ENCODE measurements at regions not wholly inside any gene's neighbourhood (a gene's known extent, or its start where the extent isn't known, plus 50 kb on each side); places are given as distances from the start of the nearest gene placed in this dataset.

- DNase-seq (ENCODE audit: low read depth in 4 of 4, low spot score in 1 of 4), result no peak
Observed at GRCh38 chr1:4044967-4045366, 144.9 kb upstream of the C1orf174 start.

GRCh38 chr1:4045397-4046010 lies 145.4 kb upstream of the C1orf174 start:
- DNase-seq (ENCODE audit: low read depth in 4 of 4, low spot score in 1 of 4), result no peak

GRCh38 chr1:4046836-4047461 lies 146.9 kb upstream of the C1orf174 start:
- no peak for DNase-seq (ENCODE audit: low read depth in 4 of 4, low spot score in 1 of 4)

GRCh38 chr1:4047666-4048065 lies 147.6 kb upstream of the C1orf174 start:
- DNase-seq (ENCODE audit: low read depth in 4 of 4, low spot score in 1 of 4), result no peak

- DNase-seq (ENCODE audit: low read depth in 4 of 4, low spot score in 1 of 4), result no peak
Observed at GRCh38 chr1:4048076-4048475, 148.0 kb upstream of the C1orf174 start.

GRCh38 chr1:4048921-4049320 lies 148.8 kb upstream of the C1orf174 start:
- no peak for DNase-seq (ENCODE audit: low read depth in 4 of 4, low spot score in 1 of 4)

- no peak for DNase-seq (ENCODE audit: low read depth in 4 of 4, low spot score in 1 of 4)
Observed at GRCh38 chr1:4050998-4051397, 150.9 kb upstream of the C1orf174 start.

GRCh38 chr1:4052657-4053056 lies 152.6 kb upstream of the C1orf174 start:
- DNase-seq (ENCODE audit: low read depth in 4 of 4, low spot score in 1 of 4), result no peak

- no peak for DNase-seq (ENCODE audit: low read depth in 4 of 4, low spot score in 1 of 4)
Observed at GRCh38 chr1:4053160-4053748, 153.2 kb upstream of the C1orf174 start.

GRCh38 chr1:4053774-4054173 lies 153.7 kb upstream of the C1orf174 start:
- DNase-seq (ENCODE audit: low read depth in 4 of 4, low spot score in 1 of 4), result no peak

GRCh38 chr1:4055294-4055967 lies 155.4 kb upstream of the C1orf174 start:
- DNase-seq (ENCODE audit: low read depth in 4 of 4, low spot score in 1 of 4), result no peak

GRCh38 chr1:4056422-4056821 lies 156.3 kb upstream of the C1orf174 start:
- no peak for DNase-seq (ENCODE audit: low read depth in 4 of 4, low spot score in 1 of 4)

- DNase-seq (ENCODE audit: low read depth in 4 of 4, low spot score in 1 of 4), result no peak
Observed at GRCh38 chr1:4056989-4057388, 156.9 kb upstream of the C1orf174 start.

GRCh38 chr1:4057603-4058002 lies 157.5 kb upstream of the C1orf174 start:
- no peak for DNase-seq (ENCODE audit: low read depth in 4 of 4, low spot score in 1 of 4)

- DNase-seq (ENCODE audit: low read depth in 4 of 4, low spot score in 1 of 4), result no peak
Observed at GRCh38 chr1:4058122-4058521, 158.1 kb upstream of the C1orf174 start.

GRCh38 chr1:4058706-4059105 lies 158.6 kb upstream of the C1orf174 start:
- DNase-seq (ENCODE audit: low read depth in 4 of 4, low spot score in 1 of 4), result no peak

GRCh38 chr1:4059270-4059669 lies 159.2 kb upstream of the C1orf174 start:
- DNase-seq (ENCODE audit: low read depth in 4 of 4, low spot score in 1 of 4), result no peak

- DNase-seq (ENCODE audit: low read depth in 4 of 4, low spot score in 1 of 4), result no peak
Observed at GRCh38 chr1:4060850-4061249, 160.8 kb upstream of the C1orf174 start.

- no peak for DNase-seq (ENCODE audit: low read depth in 4 of 4, low spot score in 1 of 4)
Observed at GRCh38 chr1:4061521-4062031, 161.5 kb upstream of the C1orf174 start.

- DNase-seq (ENCODE audit: low read depth in 4 of 4, low spot score in 1 of 4), result no peak
Observed at GRCh38 chr1:4062041-4062440, 162.0 kb upstream of the C1orf174 start.

- DNase-seq (ENCODE audit: low read depth in 4 of 4, low spot score in 1 of 4), result no peak
Observed at GRCh38 chr1:4062560-4062959, 162.5 kb upstream of the C1orf174 start.

- DNase-seq (ENCODE audit: low read depth in 4 of 4, low spot score in 1 of 4), result no peak
Observed at GRCh38 chr1:4062992-4063391, 162.9 kb upstream of the C1orf174 start.
